Uterus (tissue), 2 donors: ENCODE measurements at regions not wholly inside any gene's neighbourhood (a gene's known extent, or its start where the extent isn't known, plus 50 kb on each side); places are given as distances from the start of the nearest gene placed in this dataset.

Experiments used
- POLR2A ChIP-seq, 2 donors: fragments of 450-650 bp; IDR thresholded peaks; one replicate each; pipeline ENCODE4 v1.6.1; 2016; ENCODE audit warnings: antibody characterized with exemption in 2 of 2, mild to moderate bottlenecking in 1 of 2, moderate library complexity in 1 of 2
- TF ChIP-seq, protein P1 (sequence below), 4 experiments: fragments of 200-600 bp in 2 of 4; fragments of 450-650 bp in 2 of 4; sonication (generic) in 2 of 4; IDR thresholded peaks; one replicate each; pipeline ENCODE4 v1.5.1; 2016 to 2019; ENCODE audit warnings: antibody characterized with exemption in 4 of 4, mild to moderate bottlenecking in 2 of 4, moderate library complexity in 1 of 4

DNA sequence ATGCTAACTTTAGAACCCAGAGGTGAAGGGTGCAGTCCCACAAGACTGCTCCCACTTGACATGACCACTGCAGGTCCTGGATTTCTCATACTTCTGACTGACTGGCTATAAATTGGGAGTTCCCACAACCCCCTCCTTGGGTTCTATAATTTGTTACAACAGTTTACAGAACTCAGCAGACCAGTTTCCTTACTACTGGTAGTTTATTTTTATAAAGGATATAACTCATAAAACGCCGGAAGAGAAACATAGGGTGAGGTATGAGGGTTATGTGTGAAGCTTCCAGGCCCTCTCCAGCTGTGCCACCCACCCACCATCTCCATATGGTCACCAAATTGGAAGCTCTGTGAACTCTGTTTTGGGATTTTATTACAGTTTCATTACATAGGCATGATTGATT is 839.6 kb downstream of the TSN start:
- TF ChIP-seq, protein P1, sequence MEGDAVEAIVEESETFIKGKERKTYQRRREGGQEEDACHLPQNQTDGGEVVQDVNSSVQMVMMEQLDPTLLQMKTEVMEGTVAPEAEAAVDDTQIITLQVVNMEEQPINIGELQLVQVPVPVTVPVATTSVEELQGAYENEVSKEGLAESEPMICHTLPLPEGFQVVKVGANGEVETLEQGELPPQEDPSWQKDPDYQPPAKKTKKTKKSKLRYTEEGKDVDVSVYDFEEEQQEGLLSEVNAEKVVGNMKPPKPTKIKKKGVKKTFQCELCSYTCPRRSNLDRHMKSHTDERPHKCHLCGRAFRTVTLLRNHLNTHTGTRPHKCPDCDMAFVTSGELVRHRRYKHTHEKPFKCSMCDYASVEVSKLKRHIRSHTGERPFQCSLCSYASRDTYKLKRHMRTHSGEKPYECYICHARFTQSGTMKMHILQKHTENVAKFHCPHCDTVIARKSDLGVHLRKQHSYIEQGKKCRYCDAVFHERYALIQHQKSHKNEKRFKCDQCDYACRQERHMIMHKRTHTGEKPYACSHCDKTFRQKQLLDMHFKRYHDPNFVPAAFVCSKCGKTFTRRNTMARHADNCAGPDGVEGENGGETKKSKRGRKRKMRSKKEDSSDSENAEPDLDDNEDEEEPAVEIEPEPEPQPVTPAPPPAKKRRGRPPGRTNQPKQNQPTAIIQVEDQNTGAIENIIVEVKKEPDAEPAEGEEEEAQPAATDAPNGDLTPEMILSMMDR (IDR thresholded peaks at IDR 0.05) = no peak
- no peak for TF ChIP-seq POLR2A (IDR thresholded peaks at IDR 0.05)
